Hepatocyte (in vitro differentiated cells): ENCODE measurements at regions not wholly inside any gene's neighbourhood (a gene's known extent, or its start where the extent isn't known, plus 50 kb on each side); places are given as distances from the start of the nearest gene placed in this dataset.

ENCODE experiments used
- DNase-seq: peaks from one replicate; pipeline ENCODE4 v3.0.0-alpha.2; 2016; ENCODE audit warnings: low spot score
- H2AFZ ChIP-seq: fragments of 200-600 bp; sonication (generic); 2 replicates; pipeline ENCODE4 v1.6.0; 2016; ENCODE audit warnings: antibody characterized with exemption, mild to moderate bottlenecking
- H3K27ac ChIP-seq: fragments of 200-600 bp; sonication (generic); 2 replicates; pipeline ENCODE4 v1.5.1; 2016; ENCODE audit warnings: mild to moderate bottlenecking
- H3K27me3 ChIP-seq: fragments of 200-600 bp; sonication (generic); 2 replicates; pipeline ENCODE4 v1.6.1; 2016
- H3K36me3 ChIP-seq: fragments of 200-600 bp; sonication (generic); replicated peaks from 2 replicates; pipeline ENCODE4 v1.5.1; 2016; ENCODE audit warnings: low read depth; ENCODE audit not compliant: insufficient read depth
- H3K4me1 ChIP-seq: fragments of 200-600 bp; sonication (generic); 2 replicates; pipeline ENCODE4 v1.5.1; 2016; ENCODE audit warnings: mild to moderate bottlenecking, moderate library complexity; ENCODE audit not compliant: insufficient read depth
- H3K4me2 ChIP-seq: fragments of 200-600 bp; sonication (generic); 2 replicates; pipeline ENCODE4 v1.6.0; 2016
- H3K4me3 ChIP-seq: fragments of 200-600 bp; sonication (generic); 2 replicates; pipeline ENCODE4 v1.5.1; 2016; ENCODE audit warnings: mild to moderate bottlenecking
- H3K79me2 ChIP-seq: fragments of 200-600 bp; sonication (generic); 2 replicates; pipeline ENCODE4 v1.6.0; 2017; ENCODE audit warnings: mild to moderate bottlenecking
- H3K9me2 ChIP-seq: fragments of 200-600 bp; sonication (generic); replicated peaks from 2 replicates; pipeline ENCODE4 v1.6.0; 2017; ENCODE audit warnings: mild to moderate bottlenecking; ENCODE audit not compliant: insufficient read depth
- H3K9me3 ChIP-seq: fragments of 200-600 bp; sonication (generic); 2 replicates; pipeline ENCODE4 v1.5.1; 2016; ENCODE audit warnings: low read depth, mild to moderate bottlenecking
- H4K20me1 ChIP-seq: fragments of 200-600 bp; sonication (generic); 2 replicates; pipeline ENCODE4 v1.6.0; 2016; ENCODE audit warnings: mild to moderate bottlenecking; ENCODE audit not compliant: insufficient read depth, poor library complexity, severe bottlenecking
- EZH2 ChIP-seq: fragments of 200-600 bp; sonication (generic); IDR thresholded peaks from 2 replicates; pipeline ENCODE4 v1.6.1; 2016; ENCODE audit warnings: antibody characterized with exemption, mild to moderate bottlenecking, borderline replicate concordance
- EZH2phosphoT487 ChIP-seq: fragments of 200-600 bp; sonication (generic); IDR thresholded peaks from one replicate; pipeline ENCODE4 v1.6.1; 2018; ENCODE audit warnings: antibody characterized with exemption, mild to moderate bottlenecking, low read depth, moderate library complexity; ENCODE audit not compliant: unreplicated experiment, severe bottlenecking
- WGBS: methylation state at CpG from one replicate; pipeline ENCODE4 v1.1.6; 2016; ENCODE audit warnings: low lambda C conversion rate; ENCODE audit errors: missing lambda C conversion rate; 5-methylcytosine and 5-hydroxymethylcytosine counted together
- TF ChIP-seq, protein P1 (sequence below): fragments of 200-600 bp; sonication (generic); IDR thresholded peaks from 2 replicates; pipeline ENCODE4 v1.5.1; 2016; ENCODE audit warnings: antibody characterized with exemption, mild to moderate bottlenecking; ENCODE audit not compliant: poor library complexity

DNA sequence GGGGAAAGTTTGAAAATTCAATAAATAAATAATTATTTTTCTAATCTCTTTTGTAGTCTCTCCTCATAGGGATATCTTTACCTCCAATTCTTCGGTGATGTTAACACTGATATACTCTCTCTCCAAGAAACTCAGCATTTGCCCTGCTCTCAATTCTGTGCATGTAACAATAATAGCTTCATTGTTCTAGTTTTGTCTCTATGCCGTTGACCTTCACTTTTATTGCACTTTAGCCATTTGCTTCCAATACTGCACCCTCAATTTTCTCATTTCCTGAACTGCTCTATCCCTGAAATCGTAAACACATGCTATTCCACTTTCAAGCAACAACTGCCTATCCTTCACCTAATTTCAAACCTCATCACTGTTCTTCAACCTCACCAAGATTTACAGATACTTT is 645.0 kb downstream of the C12orf50 start:
- peaks cover 14% of the 10 kb centered on the region for H3K4me1 ChIP-seq
- TF ChIP-seq EZH2, result no peak
- TF ChIP-seq EZH2phosphoT487, result no peak
- TF ChIP-seq, protein P1, sequence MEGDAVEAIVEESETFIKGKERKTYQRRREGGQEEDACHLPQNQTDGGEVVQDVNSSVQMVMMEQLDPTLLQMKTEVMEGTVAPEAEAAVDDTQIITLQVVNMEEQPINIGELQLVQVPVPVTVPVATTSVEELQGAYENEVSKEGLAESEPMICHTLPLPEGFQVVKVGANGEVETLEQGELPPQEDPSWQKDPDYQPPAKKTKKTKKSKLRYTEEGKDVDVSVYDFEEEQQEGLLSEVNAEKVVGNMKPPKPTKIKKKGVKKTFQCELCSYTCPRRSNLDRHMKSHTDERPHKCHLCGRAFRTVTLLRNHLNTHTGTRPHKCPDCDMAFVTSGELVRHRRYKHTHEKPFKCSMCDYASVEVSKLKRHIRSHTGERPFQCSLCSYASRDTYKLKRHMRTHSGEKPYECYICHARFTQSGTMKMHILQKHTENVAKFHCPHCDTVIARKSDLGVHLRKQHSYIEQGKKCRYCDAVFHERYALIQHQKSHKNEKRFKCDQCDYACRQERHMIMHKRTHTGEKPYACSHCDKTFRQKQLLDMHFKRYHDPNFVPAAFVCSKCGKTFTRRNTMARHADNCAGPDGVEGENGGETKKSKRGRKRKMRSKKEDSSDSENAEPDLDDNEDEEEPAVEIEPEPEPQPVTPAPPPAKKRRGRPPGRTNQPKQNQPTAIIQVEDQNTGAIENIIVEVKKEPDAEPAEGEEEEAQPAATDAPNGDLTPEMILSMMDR, result no peak
- H3K36me3 ChIP-seq, result no peaks in the 10 kb centered on the region
- no peaks in the 10 kb centered on the region for H3K9me3 ChIP-seq
- no peak overlapping the region for H3K4me3 ChIP-seq
- H3K9me2 ChIP-seq, result no peaks in the 10 kb centered on the region
- DNase-seq, result no peak
- H2AFZ ChIP-seq, result no peak overlapping the region
- H3K27me3 ChIP-seq, result no peaks in the 10 kb centered on the region
- H4K20me1 ChIP-seq, result no peaks in the 10 kb centered on the region
- 48% methylated on average over 3 of the region's 3 CpGs for WGBS
- H3K79me2 ChIP-seq, result no peaks in the 10 kb centered on the region
- peak overlapping the region; percentile 21 for H3K27ac ChIP-seq
- H3K4me2 ChIP-seq, result peak overlapping the region; percentile 16

DNA sequence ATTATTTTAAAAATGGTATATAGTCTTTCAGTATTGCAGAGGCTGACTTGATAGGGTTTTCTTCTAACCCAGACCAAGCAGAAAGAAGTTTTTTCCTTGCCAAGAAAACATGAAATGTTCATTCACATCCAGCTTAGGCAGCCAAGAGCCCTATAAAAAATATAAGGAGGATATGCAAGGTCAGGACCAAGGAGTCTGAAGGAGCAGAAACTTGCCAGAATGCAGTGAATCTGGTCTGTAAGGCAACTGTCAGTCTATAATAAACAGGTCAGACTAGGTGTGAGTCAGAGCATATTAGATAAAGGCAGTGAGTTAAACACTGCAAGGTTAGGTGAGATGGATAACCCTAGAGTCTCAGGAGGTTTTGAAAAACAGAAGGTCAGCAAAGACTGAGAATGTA is 645.5 kb downstream of the C12orf50 start:
- H4K20me1 ChIP-seq, result no peaks in the 10 kb centered on the region
- H3K4me2 ChIP-seq, result peak overlapping the region; percentile 16
- H3K36me3 ChIP-seq, result no peaks in the 10 kb centered on the region
- TF ChIP-seq, protein P1, result no peak
- TF ChIP-seq EZH2phosphoT487, result no peak
- no peak for TF ChIP-seq EZH2
- no peaks in the 10 kb centered on the region for H3K79me2 ChIP-seq
- H3K4me1 ChIP-seq, result peaks cover 14% of the 10 kb centered on the region
- H3K4me3 ChIP-seq, result no peak overlapping the region
- H3K27me3 ChIP-seq, result no peaks in the 10 kb centered on the region
- DNase-seq, result peak; percentile 47
- no peaks in the 10 kb centered on the region for H3K9me3 ChIP-seq
- peak overlapping the region; percentile 70 for H3K27ac ChIP-seq
- H2AFZ ChIP-seq, result no peak overlapping the region
- no peaks in the 10 kb centered on the region for H3K9me2 ChIP-seq

DNA sequence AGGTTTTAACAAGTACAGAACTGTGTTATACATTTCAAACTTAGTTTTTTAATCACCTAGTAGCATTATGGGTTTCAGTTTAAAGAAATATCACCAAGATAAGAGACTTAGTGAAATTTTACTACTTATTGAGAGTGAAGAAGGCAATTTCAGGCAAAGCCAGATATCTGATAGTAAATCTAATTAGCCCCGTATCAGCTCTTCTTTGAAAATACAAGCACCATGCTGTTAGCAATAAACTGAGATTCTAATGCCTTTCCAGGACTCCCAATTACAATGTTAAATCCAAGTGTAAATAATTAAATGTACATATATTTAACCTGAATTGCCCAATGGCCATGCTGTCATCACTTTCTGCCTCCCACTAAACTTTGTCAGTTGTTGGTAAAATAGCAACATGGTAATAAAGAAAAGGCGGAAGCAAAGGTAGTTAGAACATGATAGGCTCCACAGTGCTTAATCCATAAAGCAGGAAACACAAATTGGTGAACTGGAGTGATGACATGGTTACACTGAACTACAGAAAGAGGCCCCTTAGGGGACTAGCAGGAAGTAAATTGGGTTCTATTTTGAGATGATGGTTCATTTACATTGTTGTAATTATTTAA is 646.1 kb downstream of the C12orf50 start:
- no peaks in the 10 kb centered on the region for H3K9me2 ChIP-seq
- H3K4me2 ChIP-seq, result no peak overlapping the region
- WGBS, result 41% methylated on average over 2 of the region's 2 CpGs
- H3K27ac ChIP-seq, result peak overlapping the region; percentile 70
- H3K79me2 ChIP-seq, result no peaks in the 10 kb centered on the region
- no peaks in the 10 kb centered on the region for H3K9me3 ChIP-seq
- TF ChIP-seq, protein P1, result no peak
- TF ChIP-seq EZH2phosphoT487 (no peak), EZH2 (no peak)
- no peaks in the 10 kb centered on the region for H3K27me3 ChIP-seq
- H3K4me1 ChIP-seq, result peaks cover 14% of the 10 kb centered on the region
- no peak overlapping the region for H2AFZ ChIP-seq
- no peaks in the 10 kb centered on the region for H3K36me3 ChIP-seq
- H3K4me3 ChIP-seq, result no peak overlapping the region
- H4K20me1 ChIP-seq, result no peaks in the 10 kb centered on the region
- DNase-seq, result peak; percentile 6

DNA sequence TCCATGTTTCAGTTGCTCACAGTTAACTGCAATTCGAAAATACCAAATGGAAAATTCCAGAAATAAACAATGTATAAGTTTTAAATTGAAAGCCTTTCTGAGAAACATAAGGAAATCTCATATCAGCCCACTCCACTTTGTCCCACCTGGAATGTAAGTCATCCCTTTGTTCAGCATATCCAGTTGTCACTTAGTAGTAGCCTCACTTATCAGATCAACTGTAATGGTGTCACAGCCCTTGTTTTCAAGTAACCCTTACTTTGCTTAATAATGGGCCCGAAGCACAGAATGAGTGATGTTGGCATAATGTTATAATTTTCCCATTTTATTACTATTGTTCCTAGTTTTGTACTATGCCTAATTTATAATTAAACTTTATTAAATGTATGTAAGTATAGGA is 646.8 kb downstream of the C12orf50 start:
- WGBS, result 78% methylated on average over 2 of the region's 2 CpGs

More for the DNA sequence above, 646.8 kb downstream of the C12orf50 start:
- H3K4me3 ChIP-seq, result no peak overlapping the region
- peaks cover 14% of the 10 kb centered on the region for H3K4me1 ChIP-seq
- no peaks in the 10 kb centered on the region for H4K20me1 ChIP-seq
- H3K27me3 ChIP-seq, result no peaks in the 10 kb centered on the region
- no peaks in the 10 kb centered on the region for H3K36me3 ChIP-seq
- DNase-seq, result no peak
- no peaks in the 10 kb centered on the region for H3K79me2 ChIP-seq
- no peak overlapping the region for H3K27ac ChIP-seq
- no peak for TF ChIP-seq EZH2
- no peak for TF ChIP-seq EZH2phosphoT487
- TF ChIP-seq, protein P1, result no peak
- H3K9me3 ChIP-seq, result no peaks in the 10 kb centered on the region
- H2AFZ ChIP-seq, result no peak overlapping the region
- H3K4me2 ChIP-seq, result no peak overlapping the region
- no peaks in the 10 kb centered on the region for H3K9me2 ChIP-seq
